ENCODE measurements at regions not wholly inside any gene's neighbourhood (a gene's known extent, or its start where the extent isn't known, plus 50 kb on each side); places are given as distances from the start of the nearest gene placed in this dataset.

DNA sequence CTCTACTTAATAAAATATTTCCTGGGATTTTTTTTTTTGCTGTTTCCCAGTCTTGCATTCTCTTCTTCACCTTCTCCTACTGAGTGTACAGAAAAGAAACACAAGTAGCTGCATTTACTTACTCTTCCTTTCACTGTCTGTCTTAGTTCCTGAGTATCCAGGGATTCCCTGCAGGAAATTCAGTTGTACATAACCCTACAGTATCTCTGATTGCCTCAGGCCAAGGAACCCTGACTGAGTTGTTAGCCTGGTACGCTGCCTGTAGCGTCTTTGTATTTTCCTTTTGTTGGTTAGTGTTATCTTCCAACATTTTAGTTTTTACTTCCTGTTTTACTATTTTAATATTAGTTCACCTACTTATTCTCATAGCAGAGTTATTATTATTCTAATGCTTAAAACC, 142.5 kb upstream of the ROBO1 start:
- no peak overlapping the region for H3K4me3 ChIP-seq (ENCODE audit: low read depth, low read length)
- no peak overlapping the region for H3K27ac Mint-ChIP-seq
- peaks cover 0 to 28% (median 5%) of the 10 kb centered on the region in 7 donors for H3K9me3 Mint-ChIP-seq
- no peaks in the 10 kb centered on the region for H3K36me3 Mint-ChIP-seq
- peaks cover 3 to 5% of the 10 kb centered on the region in 2 experiments for H3K9me3 ChIP-seq (ENCODE audit: control insufficient read depth in 2 of 2, low read length in 2 of 2)
- no peaks in the 10 kb centered on the region for H3K27me3 ChIP-seq (ENCODE audit: control insufficient read depth, insufficient read depth, low read length)
- H3K27me3 Mint-ChIP-seq, result no peaks in the 10 kb centered on the region
- H3K27ac ChIP-seq (ENCODE audit: insufficient read depth, low read length, poor library complexity, severe bottlenecking), result no peak overlapping the region
- ATAC-seq (ENCODE audit: low read depth in 2 of 2) (no peak), DNase-seq (no peak)
- no peak overlapping the region for H3K4me3 Mint-ChIP-seq
- H3K4me1 Mint-ChIP-seq, result no peaks in the 10 kb centered on the region
- H3K36me3 ChIP-seq (ENCODE audit: control insufficient read depth, insufficient read depth, low read length), result no peaks in the 10 kb centered on the region
- H3K4me1 ChIP-seq (ENCODE audit: control insufficient read depth, insufficient read depth, low read length, poor library complexity, severe bottlenecking), result no peaks in the 10 kb centered on the region

- Histone ChIP-seq H3K9me3 (ENCODE audit: control insufficient read depth in 2 of 2, low read length in 2 of 2) (no peaks in the 10 kb centered on the region), H3K4me1 (ENCODE audit: control insufficient read depth, insufficient read depth, low read length, poor library complexity, severe bottlenecking) (no peaks in the 10 kb centered on the region), H3K36me3 (ENCODE audit: control insufficient read depth, insufficient read depth, low read length) (no peaks in the 10 kb centered on the region), H3K27ac (ENCODE audit: insufficient read depth, low read length, poor library complexity, severe bottlenecking) (no peak overlapping the region), H3K4me3 (ENCODE audit: low read depth, low read length) (no peak overlapping the region), H3K27me3 (ENCODE audit: control insufficient read depth, insufficient read depth, low read length) (no peaks in the 10 kb centered on the region)
- H3K27me3 Mint-ChIP-seq, result no peaks in the 10 kb centered on the region
- DNase-seq, result no peak
- peaks cover 0 to 28% (median 4%) of the 10 kb centered on the region in 7 donors for H3K9me3 Mint-ChIP-seq
- H3K27ac Mint-ChIP-seq, result no peak overlapping the region
- H3K36me3 Mint-ChIP-seq, result no peaks in the 10 kb centered on the region
- H3K4me1 Mint-ChIP-seq, result no peaks in the 10 kb centered on the region
- peak overlapping the region in 1 of 4 donors; percentile 13 for H3K4me3 Mint-ChIP-seq
- no peak for ATAC-seq (ENCODE audit: low read depth in 2 of 2)
These were observed 138.3 kb upstream of the ROBO1 start for GRCh38 chr3:79906106-79906505.

DNA sequence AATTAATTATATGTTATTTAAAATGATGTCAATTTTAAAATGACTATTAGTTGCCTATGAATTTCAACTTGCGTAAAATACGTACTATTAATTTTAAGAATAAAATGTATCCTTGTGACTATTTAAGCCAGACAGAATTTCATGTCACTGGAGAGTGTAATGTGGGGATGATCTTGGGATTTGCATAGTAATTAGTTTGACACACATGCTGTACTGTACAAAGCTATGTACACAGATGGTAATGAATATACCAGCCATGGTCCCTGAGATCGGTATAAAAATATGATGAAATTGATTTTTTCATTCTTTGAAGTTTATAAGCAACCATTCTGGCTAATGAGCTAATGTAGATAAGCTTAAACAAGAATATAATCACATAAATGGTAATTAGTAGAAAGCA, 134.4 kb upstream of the ROBO1 start:
- Histone ChIP-seq H3K4me1 (ENCODE audit: control insufficient read depth, insufficient read depth, low read length, poor library complexity, severe bottlenecking) (no peaks in the 10 kb centered on the region), H3K36me3 (ENCODE audit: control insufficient read depth, insufficient read depth, low read length) (no peaks in the 10 kb centered on the region), H3K27me3 (ENCODE audit: control insufficient read depth, insufficient read depth, low read length) (no peaks in the 10 kb centered on the region), H3K9me3 (ENCODE audit: control insufficient read depth in 2 of 2, low read length in 2 of 2) (peaks cover 0 to 4% of the 10 kb centered on the region in 2 experiments), H3K4me3 (ENCODE audit: low read depth, low read length) (no peak overlapping the region), H3K27ac (ENCODE audit: insufficient read depth, low read length, poor library complexity, severe bottlenecking) (no peak overlapping the region)
- ATAC-seq (ENCODE audit: low read depth in 2 of 2) (no peak), DNase-seq (no peak)
- Mint-ChIP-seq H3K4me3 (no peak overlapping the region), H3K27ac (no peak overlapping the region), H3K27me3 (no peaks in the 10 kb centered on the region), H3K4me1 (no peaks in the 10 kb centered on the region), H3K9me3 (peaks cover 1 to 31% (median 5%) of the 10 kb centered on the region in 7 donors), H3K36me3 (no peaks in the 10 kb centered on the region)

DNA sequence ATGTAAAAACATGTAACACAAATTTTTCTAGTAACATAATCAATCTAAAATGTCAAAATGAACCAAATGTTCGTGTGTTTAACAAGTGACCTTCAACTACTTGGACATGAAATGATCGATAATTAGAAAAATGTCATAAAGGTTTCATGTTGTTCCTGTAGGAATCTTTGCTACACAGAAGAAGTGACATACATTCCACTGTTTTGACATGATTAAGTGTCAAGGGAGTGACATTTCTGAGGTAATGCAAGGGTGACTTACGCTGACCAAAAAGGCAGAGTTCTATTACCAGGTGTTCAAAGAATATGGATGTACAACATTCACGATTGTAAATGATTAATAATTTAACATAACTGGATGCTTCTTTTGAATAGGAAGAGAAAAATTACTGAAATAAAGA, 131.1 kb upstream of the ROBO1 start:
- H3K27ac Mint-ChIP-seq, result no peak overlapping the region
- H3K4me3 Mint-ChIP-seq, result no peak overlapping the region
- no peak for ATAC-seq (ENCODE audit: low read depth in 2 of 2)
- no peak for DNase-seq
- H3K27me3 Mint-ChIP-seq, result no peaks in the 10 kb centered on the region
- Histone ChIP-seq H3K27me3 (ENCODE audit: control insufficient read depth, insufficient read depth, low read length) (no peaks in the 10 kb centered on the region), H3K36me3 (ENCODE audit: control insufficient read depth, insufficient read depth, low read length) (no peaks in the 10 kb centered on the region), H3K27ac (ENCODE audit: insufficient read depth, low read length, poor library complexity, severe bottlenecking) (no peak overlapping the region), H3K9me3 (ENCODE audit: control insufficient read depth in 2 of 2, low read length in 2 of 2) (peaks cover 0 to 4% of the 10 kb centered on the region in 2 experiments), H3K4me3 (ENCODE audit: low read depth, low read length) (no peak overlapping the region), H3K4me1 (ENCODE audit: control insufficient read depth, insufficient read depth, low read length, poor library complexity, severe bottlenecking) (no peaks in the 10 kb centered on the region)
- no peaks in the 10 kb centered on the region for H3K36me3 Mint-ChIP-seq
- no peaks in the 10 kb centered on the region for H3K4me1 Mint-ChIP-seq
- H3K9me3 Mint-ChIP-seq, result peaks cover 3 to 16% (median 6%) of the 10 kb centered on the region in 7 donors

GRCh38 chr3:79896086-79896485, 128.3 kb upstream of the ROBO1 start:
- Histone ChIP-seq H3K4me3 (ENCODE audit: low read depth, low read length) (no peak overlapping the region), H3K9me3 (ENCODE audit: control insufficient read depth in 2 of 2, low read length in 2 of 2) (peaks cover 4% of the 10 kb centered on the region in 2 experiments), H3K27me3 (ENCODE audit: control insufficient read depth, insufficient read depth, low read length) (no peaks in the 10 kb centered on the region), H3K36me3 (ENCODE audit: control insufficient read depth, insufficient read depth, low read length) (no peaks in the 10 kb centered on the region), H3K4me1 (ENCODE audit: control insufficient read depth, insufficient read depth, low read length, poor library complexity, severe bottlenecking) (no peaks in the 10 kb centered on the region), H3K27ac (ENCODE audit: insufficient read depth, low read length, poor library complexity, severe bottlenecking) (no peak overlapping the region)
- H3K36me3 Mint-ChIP-seq, result no peaks in the 10 kb centered on the region
- H3K4me1 Mint-ChIP-seq, result no peaks in the 10 kb centered on the region
- peaks cover 3 to 11% (median 5%) of the 10 kb centered on the region in 7 donors for H3K9me3 Mint-ChIP-seq
- ATAC-seq (ENCODE audit: low read depth in 2 of 2) (no peak), DNase-seq (no peak)
- H3K27ac Mint-ChIP-seq, result no peak overlapping the region
- H3K4me3 Mint-ChIP-seq, result no peak overlapping the region
- H3K27me3 Mint-ChIP-seq, result no peaks in the 10 kb centered on the region

- Mint-ChIP-seq H3K4me1 (no peaks in the 10 kb centered on the region), H3K27me3 (no peaks in the 10 kb centered on the region), H3K4me3 (no peak overlapping the region), H3K27ac (peak overlapping the region in 1 of 3 donors; percentile 49), H3K9me3 (peaks cover 0 to 15% (median 5%) of the 10 kb centered on the region in 7 donors), H3K36me3 (no peaks in the 10 kb centered on the region)
- no peak for ATAC-seq (ENCODE audit: low read depth in 2 of 2)
- H3K27me3 ChIP-seq (ENCODE audit: control insufficient read depth, insufficient read depth, low read length), result no peaks in the 10 kb centered on the region
- peaks cover 2 to 12% of the 10 kb centered on the region in 2 experiments for H3K9me3 ChIP-seq (ENCODE audit: control insufficient read depth in 2 of 2, low read length in 2 of 2)
- no peaks in the 10 kb centered on the region for H3K36me3 ChIP-seq (ENCODE audit: control insufficient read depth, insufficient read depth, low read length)
- DNase-seq, result no peak
- H3K27ac ChIP-seq (ENCODE audit: insufficient read depth, low read length, poor library complexity, severe bottlenecking), result no peak overlapping the region
- no peaks in the 10 kb centered on the region for H3K4me1 ChIP-seq (ENCODE audit: control insufficient read depth, insufficient read depth, low read length, poor library complexity, severe bottlenecking)
- H3K4me3 ChIP-seq (ENCODE audit: low read depth, low read length), result no peak overlapping the region
These were observed 119.4 kb upstream of the ROBO1 start for GRCh38 chr3:79887213-79887612.

GRCh38 chr3:79886204-79886603, 118.4 kb upstream of the ROBO1 start:
- no peaks in the 10 kb centered on the region for H3K27me3 ChIP-seq (ENCODE audit: control insufficient read depth, insufficient read depth, low read length)
- no peaks in the 10 kb centered on the region for H3K36me3 Mint-ChIP-seq
- no peaks in the 10 kb centered on the region for H3K36me3 ChIP-seq (ENCODE audit: control insufficient read depth, insufficient read depth, low read length)
- H3K9me3 Mint-ChIP-seq, result peaks cover 0 to 16% (median 3%) of the 10 kb centered on the region in 7 donors
- H3K9me3 ChIP-seq (ENCODE audit: control insufficient read depth in 2 of 2, low read length in 2 of 2), result peaks cover 2 to 9% of the 10 kb centered on the region in 2 experiments
- no peaks in the 10 kb centered on the region for H3K4me1 ChIP-seq (ENCODE audit: control insufficient read depth, insufficient read depth, low read length, poor library complexity, severe bottlenecking)
- H3K27me3 Mint-ChIP-seq, result no peaks in the 10 kb centered on the region
- H3K27ac Mint-ChIP-seq, result no peak overlapping the region
- ATAC-seq (ENCODE audit: low read depth in 2 of 2) (no peak), DNase-seq (no peak)
- no peak overlapping the region for H3K4me3 Mint-ChIP-seq
- H3K27ac ChIP-seq (ENCODE audit: insufficient read depth, low read length, poor library complexity, severe bottlenecking), result no peak overlapping the region
- no peak overlapping the region for H3K4me3 ChIP-seq (ENCODE audit: low read depth, low read length)
- no peaks in the 10 kb centered on the region for H3K4me1 Mint-ChIP-seq

DNA sequence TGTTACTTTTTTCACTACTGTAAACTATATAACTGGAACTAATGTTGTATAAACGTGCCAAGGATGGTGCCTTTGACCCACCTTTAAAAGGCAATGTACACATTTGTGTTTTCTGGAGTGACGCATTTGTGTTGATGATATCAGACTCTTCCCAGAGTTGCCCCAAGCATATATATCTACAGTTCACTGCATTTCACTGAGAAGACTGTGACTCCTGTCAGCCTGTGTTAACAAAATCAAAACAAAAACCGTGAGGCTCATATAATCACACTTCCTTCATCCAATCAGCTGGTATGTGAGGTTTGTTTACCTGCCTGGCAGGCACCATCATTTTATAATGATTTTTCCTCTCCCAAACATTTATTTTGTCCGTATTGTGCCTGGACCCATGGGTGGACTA, 117.6 kb upstream of the ROBO1 start:
- no peak for DNase-seq
- peaks cover 2 to 4% of the 10 kb centered on the region in 2 experiments for H3K9me3 ChIP-seq (ENCODE audit: control insufficient read depth in 2 of 2, low read length in 2 of 2)
- no peak overlapping the region for H3K4me3 Mint-ChIP-seq
- H3K4me1 Mint-ChIP-seq, result no peaks in the 10 kb centered on the region
- ATAC-seq (ENCODE audit: low read depth in 2 of 2), result no peak
- peaks cover 0 to 22% (median 5%) of the 10 kb centered on the region in 7 donors for H3K9me3 Mint-ChIP-seq
- no peak overlapping the region for H3K27ac Mint-ChIP-seq
- no peaks in the 10 kb centered on the region for H3K36me3 ChIP-seq (ENCODE audit: control insufficient read depth, insufficient read depth, low read length)
- no peaks in the 10 kb centered on the region for H3K27me3 Mint-ChIP-seq
- no peaks in the 10 kb centered on the region for H3K4me1 ChIP-seq (ENCODE audit: control insufficient read depth, insufficient read depth, low read length, poor library complexity, severe bottlenecking)
- no peaks in the 10 kb centered on the region for H3K36me3 Mint-ChIP-seq
- H3K4me3 ChIP-seq (ENCODE audit: low read depth, low read length), result no peak overlapping the region
- H3K27ac ChIP-seq (ENCODE audit: insufficient read depth, low read length, poor library complexity, severe bottlenecking), result no peak overlapping the region
- H3K27me3 ChIP-seq (ENCODE audit: control insufficient read depth, insufficient read depth, low read length), result no peaks in the 10 kb centered on the region
